ENCODE measurements at regions not wholly inside any gene's neighbourhood (a gene's known extent, or its start where the extent isn't known, plus 50 kb on each side); places are given as distances from the start of the nearest gene placed in this dataset.

- Mint-ChIP-seq H3K27me3 (no peaks in the 10 kb centered on the region), H3K4me3 (peak overlapping the region; percentile 96), H3K4me1 (ENCODE audit: low read depth) (peaks cover 22% of the 10 kb centered on the region), H3K27ac (peak overlapping the region; percentile 96), H3K9me3 (peaks cover 8% of the 10 kb centered on the region), H3K36me3 (ENCODE audit: low read depth) (peaks cover 13% of the 10 kb centered on the region)
- CTCF ChIA-PET = no interaction called here
- TF ChIP-seq CTCF (IDR thresholded peaks at IDR 0.05) = no peak
- peaks cover 5 to 19% of the 10 kb centered on the region in 2 experiments for H3K9me3 ChIP-seq (ENCODE audit: control insufficient read depth in 1 of 2, insufficient read depth in 1 of 2, low read length in 2 of 2)
- DNase-seq (peak in 1 of 14 experiments; percentile 13), ATAC-seq (ENCODE audit: poor library complexity) (peak; percentile 3)
- peaks cover 13% of the 10 kb centered on the region for H3K4me1 ChIP-seq (ENCODE audit: insufficient read depth, low read length)
- no peaks in the 10 kb centered on the region for H3K36me3 ChIP-seq (ENCODE audit: insufficient read depth, low read length)
- intact Hi-C loops (cut with DNase I, micrococcal nuclease) = loop anchor here (1.0 to 10.0 kb wide), 12 partner anchors 30 to 941 kb away; partner anchors contain the start of genes FAM161A (in 2 of the 2), XPO1 (in 2 of the 2), B3GNT2 (in 1 of the 2) and CCT4 (in 1 of the 2)
- H3K4me3 ChIP-seq (ENCODE audit: low read length) = peak overlapping the region; percentile 89
- no peaks in the 10 kb centered on the region for H3K27me3 ChIP-seq (ENCODE audit: control insufficient read depth in 1 of 2, insufficient read depth in 2 of 2, low read length in 2 of 2)
- peak overlapping the region; percentile 92 to 98 for H3K27ac ChIP-seq (ENCODE audit: low read depth in 1 of 2, low read length in 2 of 2)
- POLR2A ChIA-PET = interaction anchor here (0.6 to 3.4 kb wide), 9 partner anchors 9 to 619 kb away, joined by 3 to 33 read pairs (median 4); partner anchors contain the start of genes COMMD1, FAM161A and XPO1
Measured at GRCh38 chr2:61763605-61764034, 90.2 kb downstream of the FAM161A start.

- H3K9me3 Mint-ChIP-seq = peaks cover 8% of the 10 kb centered on the region
- H3K27me3 Mint-ChIP-seq = no peaks in the 10 kb centered on the region
- no peak for TF ChIP-seq CTCF (IDR thresholded peaks at IDR 0.05)
- peaks cover 13% of the 10 kb centered on the region for H3K4me1 ChIP-seq (ENCODE audit: insufficient read depth, low read length)
- ChIA-PET POLR2A (no interaction called here), CTCF (no interaction called here)
- H3K27ac ChIP-seq (ENCODE audit: low read depth in 1 of 2, low read length in 2 of 2) = no peak overlapping the region
- peak overlapping the region; percentile 78 for H3K27ac Mint-ChIP-seq
- ATAC-seq (ENCODE audit: poor library complexity) (no peak), DNase-seq (peak in 3 of 14 experiments; percentile 29 to 50 (median 42))
- H3K27me3 ChIP-seq (ENCODE audit: control insufficient read depth in 1 of 2, insufficient read depth in 2 of 2, low read length in 2 of 2) = no peaks in the 10 kb centered on the region
- peaks cover 5 to 18% of the 10 kb centered on the region in 2 experiments for H3K9me3 ChIP-seq (ENCODE audit: control insufficient read depth in 1 of 2, insufficient read depth in 1 of 2, low read length in 2 of 2)
- peaks cover 22% of the 10 kb centered on the region for H3K4me1 Mint-ChIP-seq (ENCODE audit: low read depth)
- intact Hi-C loops (cut with DNase I, micrococcal nuclease) = loop anchor here (2.0 to 10.0 kb wide), 7 partner anchors 67 to 943 kb away; partner anchors contain the start of genes B3GNT2 (in 1 of the 2), EHBP1 (in 1 of the 2), FAM161A (in 1 of the 2) and XPO1 (in 1 of the 2)
- H3K36me3 ChIP-seq (ENCODE audit: insufficient read depth, low read length) = no peaks in the 10 kb centered on the region
- H3K36me3 Mint-ChIP-seq (ENCODE audit: low read depth) = peaks cover 13% of the 10 kb centered on the region
- H3K4me3 ChIP-seq (ENCODE audit: low read length) = no peak overlapping the region
- H3K4me3 Mint-ChIP-seq = no peak overlapping the region
Measured at GRCh38 chr2:61762292-61762691, 91.6 kb downstream of the FAM161A start.

- Histone ChIP-seq H3K36me3 (ENCODE audit: insufficient read depth, low read length) (no peaks in the 10 kb centered on the region), H3K27ac (ENCODE audit: low read depth in 1 of 2, low read length in 2 of 2) (no peak overlapping the region), H3K4me3 (ENCODE audit: low read length) (no peak overlapping the region), H3K27me3 (ENCODE audit: control insufficient read depth in 1 of 2, insufficient read depth in 2 of 2, low read length in 2 of 2) (no peaks in the 10 kb centered on the region), H3K4me1 (ENCODE audit: insufficient read depth, low read length) (peaks cover 10% of the 10 kb centered on the region), H3K9me3 (ENCODE audit: control insufficient read depth in 1 of 2, insufficient read depth in 1 of 2, low read length in 2 of 2) (peaks cover under 1 to 14% of the 10 kb centered on the region in 2 experiments)
- Mint-ChIP-seq H3K4me1 (ENCODE audit: low read depth) (peaks cover 22% of the 10 kb centered on the region), H3K27ac (no peak overlapping the region), H3K27me3 (no peaks in the 10 kb centered on the region), H3K36me3 (ENCODE audit: low read depth) (peaks cover 13% of the 10 kb centered on the region), H3K4me3 (no peak overlapping the region), H3K9me3 (peaks cover 5% of the 10 kb centered on the region)
- DNase-seq (no peak), ATAC-seq (ENCODE audit: poor library complexity) (no peak)
- ChIA-PET POLR2A (no interaction called here), CTCF (no interaction called here)
- intact Hi-C loops (cut with DNase I, micrococcal nuclease) = loop anchor here (5.0 to 10.0 kb wide), 6 partner anchors 93 to 945 kb away; partner anchors contain the start of genes B3GNT2 (in 1 of the 2), EHBP1 (in 1 of the 2), FAM161A (in 1 of the 2) and XPO1 (in 1 of the 2)
- TF ChIP-seq CTCF (IDR thresholded peaks at IDR 0.05) = no peak
Measured at GRCh38 chr2:61759718-61760117, 94.1 kb downstream of the FAM161A start.
